Mesodermal cell (in vitro differentiated cells): ENCODE measurements at regions not wholly inside any gene's neighbourhood (a gene's known extent, or its start where the extent isn't known, plus 50 kb on each side); places are given as distances from the start of the nearest gene placed in this dataset.
"Not testable (repeated sequence)": the region's sequence is repeated elsewhere in the genome, so short reads cannot be mapped to it uniquely, and the experiment has no call there.

Experiments used
- H3K27ac ChIP-seq: 2 replicates; pipeline ENCODE4 v1.7.0; 2013; ENCODE audit warnings: mild to moderate bottlenecking, low read depth, low read length, moderate library complexity; ENCODE audit not compliant: severe bottlenecking
- H3K36me3 ChIP-seq: 2 replicates; pipeline ENCODE4 v1.7.1; 2013; ENCODE audit warnings: mild to moderate bottlenecking, low read length, moderate library complexity; ENCODE audit not compliant: control insufficient read depth, insufficient read depth
- H3K4me1 ChIP-seq: one replicate; pipeline ENCODE4 v1.7.1; 2013; ENCODE audit warnings: mild to moderate bottlenecking, low read length; ENCODE audit not compliant: insufficient read depth, control insufficient read depth, poor library complexity, severe bottlenecking
- H3K4me3 ChIP-seq: 2 replicates; pipeline ENCODE4 v1.7.0; 2013; ENCODE audit warnings: low read length, control low read depth, mild to moderate bottlenecking; ENCODE audit not compliant: insufficient read depth, poor library complexity, severe bottlenecking; ENCODE audit errors: extremely low read depth
- H3K9me3 ChIP-seq: 2 replicates; pipeline ENCODE4 v1.7.1; 2013; ENCODE audit warnings: mild to moderate bottlenecking, low read length, moderate library complexity; ENCODE audit not compliant: control insufficient read depth
- WGBS, 2 experiments: methylation state at CpG; one replicate each; pipeline ENCODE4 v1.1.5; 2013; ENCODE audit warnings: missing lambda C conversion rate in 2 of 2; ENCODE audit not compliant: insufficient coverage in 2 of 2; 5-methylcytosine and 5-hydroxymethylcytosine counted together

DNA sequence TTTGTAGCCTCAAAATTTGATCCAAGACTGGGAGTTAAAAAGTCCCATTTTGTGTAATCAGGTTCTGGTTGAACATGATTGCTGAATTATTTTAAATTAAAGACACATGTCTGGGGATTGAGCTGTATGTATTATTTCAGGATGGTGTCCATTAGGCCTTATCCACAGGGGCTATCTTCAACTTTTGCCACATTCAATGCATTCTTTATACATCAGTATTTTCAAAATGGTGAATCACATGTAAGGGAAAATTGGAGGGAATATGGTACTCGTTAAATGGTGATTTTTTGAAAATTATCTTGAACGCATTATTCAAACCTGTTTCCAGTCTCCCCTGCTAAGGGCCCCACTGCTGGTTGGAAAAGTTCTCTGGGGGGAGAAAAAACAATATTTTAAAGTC, 367.7 kb upstream of the NPVF start:
- WGBS, 2 experiments, result 100% methylated on average over 1 of the region's 2 CpGs; no CpG with 5 or more reads in 1 of the 2 experiments
- Histone ChIP-seq H3K4me3 (no peak overlapping the region), H3K27ac (no peak overlapping the region), H3K4me1 (no peaks in the 10 kb centered on the region), H3K9me3 (no peaks in the 10 kb centered on the region), H3K36me3 (no peaks in the 10 kb centered on the region)

GRCh38 chr7:25596443-25596842, 368.2 kb upstream of the NPVF start:
- Histone ChIP-seq H3K27ac (no peak overlapping the region), H3K9me3 (no peaks in the 10 kb centered on the region), H3K4me3 (no peak overlapping the region), H3K36me3 (no peaks in the 10 kb centered on the region), H3K4me1 (no peaks in the 10 kb centered on the region)
- 84 to 86% methylated on average over 7 of the region's 9 CpGs for WGBS, 2 experiments

- H3K36me3 ChIP-seq, result no peaks in the 10 kb centered on the region
- H3K4me3 ChIP-seq, result no peak overlapping the region
- H3K4me1 ChIP-seq, result no peaks in the 10 kb centered on the region
- no peaks in the 10 kb centered on the region for H3K9me3 ChIP-seq
- WGBS, 2 experiments, result 97 to 98% methylated on average over 4 to 5 of the region's 5 CpGs
- H3K27ac ChIP-seq, result no peak overlapping the region
These were observed 369.7 kb upstream of the NPVF start for GRCh38 chr7:25597946-25598345.

GRCh38 chr7:25598765-25599164, 370.5 kb upstream of the NPVF start:
- H3K9me3 ChIP-seq, result no peaks in the 10 kb centered on the region
- no peaks in the 10 kb centered on the region for H3K4me1 ChIP-seq
- no peaks in the 10 kb centered on the region for H3K36me3 ChIP-seq
- no peak overlapping the region for H3K27ac ChIP-seq
- no peak overlapping the region for H3K4me3 ChIP-seq
- WGBS, 2 experiments, result 92 to 97% methylated on average over 4 to 5 of the region's 5 CpGs

DNA sequence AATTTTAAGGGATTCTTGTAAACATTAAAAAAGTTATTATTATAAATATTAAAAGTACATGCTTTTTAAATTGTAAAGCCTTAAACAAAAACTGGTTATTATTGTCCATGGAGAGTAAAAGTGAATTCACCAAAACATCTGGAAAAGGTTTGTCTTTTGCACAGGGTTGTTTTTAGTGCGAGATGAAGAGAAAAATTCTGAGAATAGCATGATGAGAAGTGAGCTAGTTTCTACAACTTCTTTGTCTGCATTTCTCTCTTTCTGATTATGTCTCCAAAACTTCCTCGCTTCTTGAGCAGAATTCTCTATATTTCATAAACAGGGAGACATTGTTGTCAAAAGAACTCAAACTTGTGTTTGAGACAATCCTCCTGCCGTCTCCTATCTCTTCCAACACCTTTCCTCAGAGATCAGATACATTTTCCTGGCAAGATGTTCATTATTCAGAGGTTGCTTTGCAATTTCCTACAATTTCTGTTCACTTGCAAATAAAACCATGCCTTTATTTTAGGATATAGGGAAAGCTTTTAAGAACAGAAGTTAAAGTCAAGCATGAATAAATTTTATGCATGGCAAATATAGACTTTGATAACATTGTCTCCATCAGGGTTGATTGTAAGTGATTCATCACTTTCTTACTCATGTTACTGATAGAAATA, 372.1 kb upstream of the NPVF start:
- WGBS, 2 experiments, result 92 to 94% methylated on average over 2 to 3 of the region's 3 CpGs
- no peak overlapping the region for H3K4me3 ChIP-seq
- H3K27ac ChIP-seq, result no peak overlapping the region
- no peaks in the 10 kb centered on the region for H3K36me3 ChIP-seq
- no peaks in the 10 kb centered on the region for H3K4me1 ChIP-seq
- no peaks in the 10 kb centered on the region for H3K9me3 ChIP-seq

DNA sequence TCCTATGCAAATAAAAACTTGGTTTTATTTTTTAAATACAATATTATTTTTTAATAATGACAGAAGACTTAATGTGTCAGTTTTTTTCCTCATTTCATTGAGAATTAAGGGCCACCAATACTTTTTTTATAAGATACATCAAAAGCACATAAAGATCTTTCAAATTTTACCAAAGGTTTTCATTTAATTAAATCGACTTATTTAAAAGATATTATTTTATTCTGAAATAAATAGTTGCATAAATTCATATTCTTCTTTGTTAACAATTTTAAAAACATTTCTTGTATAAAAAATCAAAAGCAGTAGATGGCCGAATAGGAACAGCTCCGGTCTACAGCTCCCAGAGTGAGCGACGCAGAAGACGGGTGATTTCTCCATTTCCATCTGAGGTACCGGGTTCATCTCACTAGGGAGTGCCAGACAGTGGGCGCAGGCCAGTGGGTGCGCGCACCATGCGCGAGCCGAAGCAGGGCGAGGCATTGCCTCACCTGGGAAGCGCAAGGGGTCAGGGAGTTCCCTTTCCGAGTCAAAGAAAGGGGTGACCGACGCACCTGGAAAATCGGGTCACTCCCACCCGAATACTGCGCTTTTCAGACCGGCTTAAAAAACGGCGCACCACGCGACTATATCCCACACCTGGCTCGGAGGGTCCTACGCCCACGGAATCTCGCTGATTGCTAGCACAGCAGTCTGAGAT, 374.6 kb upstream of the NPVF start:
- not testable (repeated sequence) for H3K27ac ChIP-seq, H3K4me1 ChIP-seq, H3K36me3 ChIP-seq, H3K9me3 ChIP-seq
- H3K4me3 ChIP-seq, result peak overlapping the region; percentile 22
- WGBS, 2 experiments, result 5 to 18% methylated on average over 5 of the region's 30 CpGs

DNA sequence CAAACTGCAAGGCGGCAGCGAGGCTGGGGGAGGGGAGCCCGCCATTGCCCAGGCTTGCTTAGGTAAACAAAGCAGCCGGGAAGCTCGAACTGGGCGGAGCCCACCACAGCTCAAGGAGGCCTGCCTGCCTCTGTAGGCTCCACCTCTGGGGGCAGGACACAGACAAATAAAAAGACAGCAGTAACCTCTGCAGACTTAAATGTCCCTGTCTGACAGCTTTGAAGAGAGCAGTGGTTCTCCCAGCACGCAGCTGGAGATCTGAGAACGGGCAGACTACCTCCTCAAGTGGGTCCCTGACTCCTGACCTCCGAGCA, 375.1 kb upstream of the NPVF start:
- H3K4me3 ChIP-seq, result peak overlapping the region; percentile 22
- H3K36me3 ChIP-seq, H3K9me3 ChIP-seq, H3K27ac ChIP-seq, H3K4me1 ChIP-seq: not testable (repeated sequence)
- no CpG with 5 or more reads among the region's 9 CpGs for WGBS, 2 experiments

GRCh38 chr7:25611196-25611595, 382.9 kb upstream of the NPVF start:
- H3K4me3 ChIP-seq, result no peak overlapping the region
- H3K9me3 ChIP-seq, result peaks cover 11% of the 10 kb centered on the region
- no peaks in the 10 kb centered on the region for H3K36me3 ChIP-seq
- 80 to 100% methylated on average over 1 to 2 of the region's 4 CpGs for WGBS, 2 experiments
- H3K27ac ChIP-seq, result no peak overlapping the region
- no peaks in the 10 kb centered on the region for H3K4me1 ChIP-seq

GRCh38 chr7:25613912-25614311, 385.6 kb upstream of the NPVF start:
- Histone ChIP-seq H3K4me1 (no peaks in the 10 kb centered on the region), H3K36me3 (no peaks in the 10 kb centered on the region)
- 100% methylated on average over 4 of the region's 4 CpGs; no CpG with 5 or more reads in 1 of the 2 experiments for WGBS, 2 experiments

GRCh38 chr7:25614415-25614814, 386.1 kb upstream of the NPVF start:
- Histone ChIP-seq H3K9me3 (peaks cover 11% of the 10 kb centered on the region), H3K27ac (no peak overlapping the region), H3K4me1 (no peaks in the 10 kb centered on the region), H3K36me3 (no peaks in the 10 kb centered on the region), H3K4me3 (no peak overlapping the region)
- 90 to 94% methylated on average over 2 of the region's 3 CpGs for WGBS, 2 experiments

More at GRCh38 chr7:25613912-25614311, 385.6 kb upstream of the NPVF start:
- Histone ChIP-seq H3K9me3 (peaks cover 11% of the 10 kb centered on the region), H3K4me3 (no peak overlapping the region), H3K27ac (no peak overlapping the region)

DNA sequence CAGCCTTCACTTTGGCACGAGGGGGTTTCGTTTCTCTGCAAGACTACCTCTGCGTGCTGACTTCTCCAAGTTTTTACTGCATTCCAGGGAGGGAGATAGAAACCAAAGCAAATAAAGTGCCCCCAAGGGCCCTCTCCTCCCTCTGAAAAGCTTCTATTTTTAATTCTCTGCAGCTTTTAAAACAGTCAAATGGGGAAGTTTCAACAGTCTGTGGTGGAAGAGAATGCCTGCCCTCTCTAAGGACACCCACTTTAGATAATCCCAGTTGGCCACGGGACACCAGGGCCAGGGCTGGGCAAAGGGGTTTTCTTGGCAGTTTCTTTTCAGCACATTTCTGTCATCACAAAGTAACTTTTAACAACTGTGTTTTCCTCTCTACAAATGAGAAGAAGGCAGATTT, 386.7 kb upstream of the NPVF start:
- no peak overlapping the region for H3K4me3 ChIP-seq
- no peaks in the 10 kb centered on the region for H3K36me3 ChIP-seq
- no peaks in the 10 kb centered on the region for H3K4me1 ChIP-seq
- peaks cover 11% of the 10 kb centered on the region for H3K9me3 ChIP-seq
- 100% methylated on average over 2 to 3 of the region's 4 CpGs for WGBS, 2 experiments
- H3K27ac ChIP-seq, result no peak overlapping the region
